Spleen (tissue), 7 donors: ENCODE measurements at regions not wholly inside any gene's neighbourhood (a gene's known extent, or its start where the extent isn't known, plus 50 kb on each side); places are given as distances from the start of the nearest gene placed in this dataset.

Experiments used
- POLR2A ChIP-seq, 3 donors: fragments of 450-650 bp; IDR thresholded peaks; one replicate each; pipeline ENCODE4 v1.5.1; 2017; ENCODE audit warnings: antibody characterized with exemption in 3 of 3, mild to moderate bottlenecking in 1 of 3
- POLR2AphosphoS5 ChIP-seq, 3 donors: sonication (generic); formaldehyde crosslinking; IDR thresholded peaks; one replicate each; pipeline ENCODE4 v1.5.1; 2017; ENCODE audit warnings: antibody characterized with exemption in 3 of 3
- TF ChIP-seq, protein P1 (sequence below), 11 experiments: fragments of 200-600 bp in 7 of 11; fragments of 450-650 bp in 4 of 11; sonication (generic) in 4 of 11; IDR thresholded peaks in 8 of 11; conservative IDR thresholded peaks in 3 of 11; 1 replicate in 7 of 11; 2 replicates in 4 of 11; pipeline versions ENCODE4 v1.4.0 to v1.8.0; 2016 to 2021; ENCODE audit warnings: antibody characterized with exemption in 11 of 11, inconsistent platforms in 4 of 11, mild to moderate bottlenecking in 1 of 11
- donor health status: DM: no; HTN: no; CAD: no; lungs with moderate emphysema.
- donor health status: DM: no; HTN: no; CAD: no.
- donor health status: DM: no; HTN: no; CAD: no.

- TF ChIP-seq POLR2AphosphoS5 (IDR thresholded peaks at IDR 0.05) (no peak), POLR2A (IDR thresholded peaks at IDR 0.05) (no peak)
- TF ChIP-seq, protein P1, sequence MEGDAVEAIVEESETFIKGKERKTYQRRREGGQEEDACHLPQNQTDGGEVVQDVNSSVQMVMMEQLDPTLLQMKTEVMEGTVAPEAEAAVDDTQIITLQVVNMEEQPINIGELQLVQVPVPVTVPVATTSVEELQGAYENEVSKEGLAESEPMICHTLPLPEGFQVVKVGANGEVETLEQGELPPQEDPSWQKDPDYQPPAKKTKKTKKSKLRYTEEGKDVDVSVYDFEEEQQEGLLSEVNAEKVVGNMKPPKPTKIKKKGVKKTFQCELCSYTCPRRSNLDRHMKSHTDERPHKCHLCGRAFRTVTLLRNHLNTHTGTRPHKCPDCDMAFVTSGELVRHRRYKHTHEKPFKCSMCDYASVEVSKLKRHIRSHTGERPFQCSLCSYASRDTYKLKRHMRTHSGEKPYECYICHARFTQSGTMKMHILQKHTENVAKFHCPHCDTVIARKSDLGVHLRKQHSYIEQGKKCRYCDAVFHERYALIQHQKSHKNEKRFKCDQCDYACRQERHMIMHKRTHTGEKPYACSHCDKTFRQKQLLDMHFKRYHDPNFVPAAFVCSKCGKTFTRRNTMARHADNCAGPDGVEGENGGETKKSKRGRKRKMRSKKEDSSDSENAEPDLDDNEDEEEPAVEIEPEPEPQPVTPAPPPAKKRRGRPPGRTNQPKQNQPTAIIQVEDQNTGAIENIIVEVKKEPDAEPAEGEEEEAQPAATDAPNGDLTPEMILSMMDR (IDR thresholded peaks at IDR 0.05 in 8 of 11, conservative IDR thresholded peaks at IDR 0.05 in 3 of 11), result no peak
These were observed 160.7 kb upstream of the CNTNAP5 start for GRCh38 chr2:123864416-123864815.
